GOT3 (cell line): ENCODE measurements at regions not wholly inside any gene's neighbourhood (a gene's known extent, or its start where the extent isn't known, plus 50 kb on each side); places are given as distances from the start of the nearest gene placed in this dataset.

Source experiments
- DNase-seq: peaks from one replicate; lab custom pipeline; 2025; ENCODE audit warnings: mixed read lengths; lab: John Stamatoyannopoulos, UW

DNA sequence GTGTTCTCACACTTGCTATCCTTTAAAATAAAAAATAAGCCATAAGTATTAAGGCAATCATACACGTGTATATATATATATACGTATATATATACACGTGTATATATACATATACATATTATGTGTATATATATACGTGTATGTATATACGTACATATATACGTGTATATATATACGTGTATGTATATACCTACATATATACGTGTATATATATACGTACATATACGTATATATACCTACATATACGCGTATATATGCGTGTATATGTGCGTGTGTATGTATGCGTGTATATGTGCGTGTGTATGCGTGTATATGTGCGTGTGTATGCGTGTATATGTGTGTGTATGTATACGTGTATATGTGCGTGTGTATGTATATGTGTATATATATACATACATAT lies 477.3 kb upstream of the ARRDC4 start:
- DNase-seq = no peak

DNA sequence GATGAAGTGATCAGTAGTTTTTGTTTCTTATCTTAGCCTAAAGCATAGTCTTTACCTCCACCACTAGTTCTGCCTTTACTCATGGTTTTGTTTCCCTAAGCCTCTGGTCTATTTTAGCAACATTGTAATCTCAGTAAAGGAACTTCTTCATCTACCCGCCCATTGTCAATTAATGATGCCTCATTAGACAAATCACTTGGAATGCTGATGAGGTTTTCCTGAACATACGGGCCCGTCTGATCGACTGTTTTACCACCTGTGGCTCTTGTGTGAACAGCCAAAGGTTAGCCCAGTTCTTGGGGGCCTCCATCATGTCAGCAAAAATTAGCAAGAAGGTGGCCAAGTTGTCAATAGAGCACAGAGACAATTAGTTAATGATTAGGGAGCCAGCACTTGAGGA lies 470.1 kb upstream of the ARRDC4 start:
- no peak for DNase-seq

DNA sequence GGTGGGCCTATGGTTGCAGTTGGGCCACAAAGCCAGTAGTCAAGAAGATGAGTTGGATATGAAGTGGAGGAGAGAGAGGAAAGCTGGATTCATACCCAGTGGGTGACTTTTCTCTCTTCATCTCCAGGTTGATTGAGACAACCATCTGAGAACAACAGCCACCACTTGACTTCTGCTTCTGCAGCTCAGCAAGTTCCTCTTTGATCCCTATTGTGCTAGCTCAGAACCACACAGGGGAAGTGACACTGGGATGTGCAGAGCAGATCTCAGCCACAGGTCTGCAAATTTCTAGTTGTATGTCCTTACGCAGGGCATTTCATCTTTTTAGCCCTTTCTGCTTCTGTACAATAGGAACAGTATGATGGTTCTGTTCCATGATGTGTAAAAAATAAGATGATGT lies 459.2 kb upstream of the ARRDC4 start:
- DNase-seq = no peak

GRCh38 chr15:97502038-97502437 lies 458.5 kb upstream of the ARRDC4 start:
- DNase-seq = no peak

DNA sequence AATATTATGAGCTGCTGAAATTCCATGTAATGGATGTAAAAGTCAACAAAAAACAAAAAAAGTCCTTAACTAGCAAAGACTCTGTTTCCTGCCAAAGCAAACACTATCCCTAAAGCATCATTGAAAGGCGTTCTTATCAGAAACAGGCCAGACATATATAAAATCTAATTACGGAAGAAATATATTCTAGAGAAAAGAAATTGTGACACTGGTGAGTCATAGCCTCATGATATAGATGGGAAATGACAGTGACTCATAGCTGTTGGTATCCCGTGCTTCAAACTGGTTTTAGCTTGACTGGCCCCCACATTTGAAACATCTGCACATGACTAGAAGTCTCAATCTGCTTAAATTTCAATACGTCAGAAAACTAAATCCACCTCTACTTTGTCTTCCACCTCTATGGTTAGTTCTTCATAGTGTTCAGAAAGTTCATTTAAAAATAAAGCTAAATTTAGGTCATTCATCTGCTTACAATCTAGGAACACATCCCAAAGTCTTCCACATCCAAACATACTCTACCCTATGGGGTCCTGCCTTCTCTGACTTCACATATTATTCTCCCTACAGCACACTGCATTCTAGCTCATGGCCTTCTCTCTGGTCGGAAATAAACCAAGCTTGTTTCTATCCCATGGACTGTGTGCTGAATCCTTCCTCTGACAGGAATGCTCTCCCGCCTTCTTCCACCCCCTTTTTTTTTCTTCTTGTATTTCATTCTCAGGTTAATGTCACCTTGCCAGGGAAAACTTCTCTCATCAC lies 456.3 kb upstream of the ARRDC4 start:
- no peak for DNase-seq

DNA sequence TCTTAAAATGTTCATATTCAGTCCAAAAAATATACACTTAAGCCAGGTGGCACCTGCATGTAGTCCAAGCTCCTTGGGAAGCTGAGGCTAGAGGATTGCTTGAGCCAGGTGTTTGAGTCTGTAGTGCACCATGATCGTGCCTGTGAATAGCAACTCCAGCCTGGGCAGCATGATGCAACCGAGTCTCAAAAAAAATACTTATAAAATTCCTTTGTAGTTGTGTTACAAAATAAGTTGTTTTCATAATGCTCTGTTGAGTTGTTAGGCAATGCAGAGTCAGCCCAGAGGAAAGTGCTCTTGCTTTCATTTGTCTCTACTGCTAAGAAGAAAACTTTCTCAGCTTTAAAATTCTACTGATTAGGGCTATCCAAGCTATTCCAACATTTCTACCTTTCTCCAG lies 442.8 kb upstream of the ARRDC4 start:
- no peak for DNase-seq

GRCh38 chr15:97520689-97521088 lies 439.8 kb upstream of the ARRDC4 start:
- no peak for DNase-seq

- DNase-seq = no peak
These were observed 438.9 kb upstream of the ARRDC4 start for GRCh38 chr15:97521381-97522285.

- DNase-seq = no peak
These were observed 438.2 kb upstream of the ARRDC4 start for GRCh38 chr15:97522347-97522746.

DNA sequence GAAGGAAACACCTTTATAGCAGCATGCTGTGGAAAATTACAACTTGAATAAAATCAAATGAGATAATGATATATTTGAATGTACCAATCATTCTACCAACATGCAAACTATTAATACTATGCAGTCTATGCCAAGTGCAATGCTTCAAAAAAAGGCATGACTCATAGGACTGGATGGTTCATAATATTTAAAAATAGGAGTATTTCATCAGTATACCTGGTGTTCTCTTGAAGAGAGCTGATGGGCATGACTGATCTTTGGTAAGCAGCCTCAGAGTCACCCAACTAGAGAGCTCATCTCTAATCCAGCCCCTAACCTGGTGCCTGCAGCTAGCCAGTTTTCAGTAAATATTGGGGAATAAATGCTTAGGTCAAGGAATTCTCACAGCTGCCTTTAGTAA lies 434.7 kb upstream of the ARRDC4 start:
- DNase-seq = no peak

GRCh38 chr15:97528238-97528637 lies 432.3 kb upstream of the ARRDC4 start:
- DNase-seq = no peak

GRCh38 chr15:97545799-97546198 lies 414.7 kb upstream of the ARRDC4 start:
- no peak for DNase-seq

- DNase-seq = no peak
These were observed 413.1 kb upstream of the ARRDC4 start for GRCh38 chr15:97547381-97547780.

DNA sequence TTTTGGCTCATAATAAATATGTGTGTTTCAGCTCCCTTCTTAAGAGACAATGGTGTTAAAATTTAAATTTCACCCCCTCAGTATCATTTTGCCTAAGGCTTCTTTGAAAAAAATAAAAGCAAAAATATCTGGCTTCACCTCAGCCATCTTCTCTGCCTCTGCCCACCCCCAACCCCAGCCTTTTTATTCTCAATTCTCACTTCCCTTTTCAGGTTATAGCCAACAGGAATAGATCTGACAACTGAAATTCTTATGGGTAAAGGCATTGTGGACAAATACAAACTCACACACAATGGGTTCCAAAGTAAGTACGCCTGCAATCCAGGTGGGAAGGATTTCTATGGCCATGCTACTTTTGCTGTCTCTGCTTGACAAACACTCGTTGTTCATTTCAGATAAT lies 399.0 kb upstream of the ARRDC4 start:
- DNase-seq = no peak

DNA sequence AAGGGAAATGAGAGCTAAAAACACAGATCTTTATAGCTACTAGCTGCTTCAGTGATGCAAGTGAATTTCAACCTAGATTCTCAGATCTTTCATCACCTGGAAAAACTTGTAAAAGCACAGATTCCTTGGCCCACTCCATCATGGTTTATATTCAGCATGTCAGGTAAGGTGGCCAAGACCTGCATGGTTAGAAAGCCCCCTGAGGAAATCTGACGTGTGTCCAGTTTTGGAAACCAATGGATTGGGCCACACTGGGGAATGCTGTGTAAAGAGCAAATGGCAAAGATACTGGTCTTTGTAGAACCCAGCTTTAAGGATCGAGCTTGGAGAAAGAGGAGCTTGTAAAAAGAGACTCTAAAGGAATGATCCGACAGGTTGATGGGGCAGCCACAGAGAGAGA lies 397.0 kb upstream of the ARRDC4 start:
- DNase-seq = no peak

DNA sequence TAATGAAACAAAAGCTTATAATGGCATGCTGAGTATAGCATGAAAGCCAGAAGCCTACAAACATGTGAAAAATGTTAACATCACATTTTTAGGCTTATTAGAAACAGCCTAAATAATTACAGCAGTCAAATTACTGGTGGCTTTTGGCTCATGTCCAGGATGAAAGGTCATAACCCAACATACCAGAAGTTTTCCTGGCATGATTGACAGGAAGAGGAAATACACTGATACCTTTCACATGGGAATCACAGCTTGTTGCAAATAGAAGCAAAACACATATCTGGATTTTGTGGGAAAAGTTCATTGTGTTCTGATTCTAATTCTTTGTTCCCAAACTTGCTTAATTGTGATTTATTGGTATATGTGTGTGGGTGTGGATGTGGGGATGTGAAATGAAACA lies 393.5 kb upstream of the ARRDC4 start:
- DNase-seq = no peak

DNA sequence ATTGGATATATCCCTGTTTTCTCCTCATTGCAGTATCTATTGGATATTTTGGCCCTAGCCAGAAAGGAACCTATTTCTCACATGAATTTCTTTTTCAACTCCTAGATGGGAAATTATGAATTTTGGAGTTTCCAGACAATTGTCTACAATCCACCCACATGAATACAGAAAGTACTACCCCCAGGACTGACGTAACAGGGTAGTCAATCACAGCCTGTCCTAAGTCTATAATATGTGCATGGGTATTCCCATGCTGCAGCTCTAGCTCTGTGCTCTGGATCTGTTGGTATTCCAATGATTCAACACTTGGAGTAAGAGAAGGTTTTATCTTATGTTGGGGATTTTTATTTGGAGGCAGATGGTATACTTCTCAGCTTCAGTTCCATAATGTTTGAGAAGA lies 393.1 kb upstream of the ARRDC4 start:
- no peak for DNase-seq

- no peak for DNase-seq
These were observed 383.4 kb upstream of the ARRDC4 start for GRCh38 chr15:97576929-97577645.

DNA sequence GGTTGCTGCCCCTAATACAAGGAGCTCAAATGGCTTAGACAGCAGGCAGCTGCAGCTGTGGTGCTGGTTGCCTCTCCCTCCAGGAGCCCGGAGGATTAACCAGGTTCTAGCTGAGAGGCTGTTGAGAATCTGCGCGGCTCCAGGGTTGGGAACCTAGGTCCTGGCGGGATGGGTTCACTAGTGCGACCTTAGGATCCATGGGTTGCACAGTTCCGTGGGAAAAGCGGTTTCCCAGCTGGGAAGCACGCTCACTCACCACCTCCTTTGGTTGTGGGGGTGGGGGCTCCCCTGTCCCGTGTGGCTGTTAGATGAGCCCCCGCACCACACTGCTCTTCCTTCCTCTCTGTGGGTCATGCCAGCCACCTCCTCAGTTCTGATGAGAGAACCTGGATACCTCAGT lies 375.1 kb upstream of the ARRDC4 start:
- no peak for DNase-seq

GRCh38 chr15:97592778-97593177 lies 367.7 kb upstream of the ARRDC4 start:
- no peak for DNase-seq

DNA sequence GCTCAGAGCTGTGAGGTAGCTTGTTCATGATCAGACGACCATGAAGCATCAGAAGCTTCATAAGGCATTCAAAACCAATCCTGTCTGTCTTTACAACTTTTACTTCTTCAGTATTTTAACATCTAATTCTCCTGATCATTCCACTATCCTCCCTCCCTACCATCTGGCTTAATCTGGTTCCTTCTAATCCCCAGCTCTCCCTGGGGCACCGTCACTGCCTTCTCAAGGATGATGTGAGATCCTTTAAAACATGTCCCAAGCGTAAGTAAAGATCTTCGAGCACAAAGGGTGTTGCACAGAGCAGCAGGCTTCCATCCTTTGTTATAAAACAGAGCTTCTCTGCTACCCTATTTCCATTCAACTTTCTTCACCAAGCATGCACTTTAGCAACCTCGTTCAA lies 362.7 kb upstream of the ARRDC4 start:
- no peak for DNase-seq

DNA sequence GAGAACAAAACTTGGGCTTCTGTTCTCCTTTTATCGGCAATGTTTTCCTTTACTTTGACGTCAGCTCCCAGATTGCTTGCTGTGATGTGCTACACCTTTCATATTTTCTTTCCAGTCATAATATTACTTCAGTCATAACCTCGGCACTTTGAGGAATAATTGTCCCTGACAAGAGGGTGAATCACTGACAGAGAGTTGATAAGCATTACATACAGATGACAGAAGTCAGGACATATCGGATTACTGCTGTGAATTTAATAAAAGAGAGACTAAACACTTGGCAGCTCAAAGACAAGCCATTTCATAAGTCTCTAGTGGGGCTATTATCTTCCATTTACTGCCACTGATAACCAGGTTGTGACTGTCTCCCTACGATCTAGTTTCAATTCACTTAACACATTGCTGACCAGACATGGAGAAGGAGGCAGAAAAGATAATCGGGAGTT lies 362.1 kb upstream of the ARRDC4 start:
- DNase-seq = no peak

DNA sequence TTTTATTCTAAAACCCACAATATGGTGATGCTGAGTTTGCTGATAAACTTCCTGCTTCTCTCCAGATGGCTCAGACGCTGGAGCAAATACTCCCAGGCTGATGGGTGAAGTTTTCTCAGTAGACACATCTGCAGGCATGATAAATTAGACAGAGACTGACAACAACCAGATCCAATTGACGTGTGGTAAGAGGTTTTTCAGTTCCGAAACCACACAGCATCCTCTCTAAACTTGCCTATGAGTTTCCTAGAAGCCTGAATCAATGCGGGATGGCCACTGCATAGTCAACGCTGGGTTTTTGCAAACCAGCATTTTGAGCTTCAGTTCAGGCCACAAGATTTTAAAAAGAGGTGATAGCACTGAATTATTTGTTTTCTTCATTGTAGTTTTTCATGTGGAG lies 360.3 kb upstream of the ARRDC4 start:
- no peak for DNase-seq
